IMR-90 (cell line): ENCODE measurements at regions not wholly inside any gene's neighbourhood (a gene's known extent, or its start where the extent isn't known, plus 50 kb on each side); places are given as distances from the start of the nearest gene placed in this dataset.
"Not testable (repeated sequence)": the region's sequence is repeated elsewhere in the genome, so short reads cannot be mapped to it uniquely, and the experiment has no call there.

Experiments
- ATAC-seq: fragments of 200-7000 bp; cut with Tn5 transposase; 2 replicates; pipeline ENCODE4 v1.9.1; 2020; ENCODE audit warnings: low read depth, mild to moderate bottlenecking, moderate library complexity
- BruUV-seq: library from RNA; stranded (reverse); fragments of 400-500 nt; replicated peaks from 2 replicates; lab custom pipeline; 2021; lab: Mats Ljungman, UMichigan
- CTCF ChIA-PET: fragments of 300-600 bp; formaldehyde crosslinking; extraction: SDS; loops from one replicate; lab custom pipeline; 2021; ENCODE audit warnings: antibody characterized with exemption; lab: Yijun Ruan, JAX
- POLR2A ChIA-PET: fragments of 300-600 bp; sonication (Branson Sonifier 250); formaldehyde crosslinking; loops from one replicate; lab custom pipeline; 2022; ENCODE audit warnings: antibody characterized with exemption; ENCODE audit not compliant: unreplicated experiment; lab: Charles Lee
- DNase-seq: peaks from one replicate; pipeline ENCODE4 v3.0.0; 2013
- H2AFZ ChIP-seq: replicated peaks from 2 replicates; pipeline ENCODE3; 2013; ENCODE audit warnings: low read length, mild to moderate bottlenecking; ENCODE audit not compliant: poor library complexity
- H2AK5ac ChIP-seq: 2 replicates; pipeline ENCODE4 v1.6.1; 2013; ENCODE audit warnings: low read depth, low read length, inconsistent platforms
- H2AK9ac ChIP-seq: replicated peaks from 2 replicates; pipeline ENCODE3; 2013; ENCODE audit warnings: mild to moderate bottlenecking, low read depth, low read length, moderate library complexity; ENCODE audit not compliant: poor library complexity
- H2BK120ac ChIP-seq: 2 replicates; pipeline ENCODE4 v1.6.1; 2013; ENCODE audit warnings: low read depth, low read length, inconsistent platforms
- H2BK15ac ChIP-seq: 3 replicates; pipeline ENCODE4 v1.6.1; 2013; ENCODE audit warnings: low read depth, low read length, inconsistent platforms
- H2BK20ac ChIP-seq: 2 replicates; pipeline ENCODE4 v1.6.1; 2013; ENCODE audit warnings: low read depth, mild to moderate bottlenecking, inconsistent platforms, low read length, moderate library complexity
- H2BK5ac ChIP-seq: 2 replicates; pipeline ENCODE4 v1.6.1; 2013; ENCODE audit warnings: mild to moderate bottlenecking, low read depth, low read length, inconsistent platforms; ENCODE audit not compliant: poor library complexity, severe bottlenecking
- H3K14ac ChIP-seq: replicated peaks from 2 replicates; pipeline ENCODE4 v1.6.1; 2013; ENCODE audit warnings: low read depth, low read length, inconsistent platforms
- H3K18ac ChIP-seq: 2 replicates; pipeline ENCODE4 v1.6.1; 2013; ENCODE audit warnings: low read depth, low read length, control low read depth
- H3K23ac ChIP-seq: 2 replicates; pipeline ENCODE4 v1.6.1; 2013; ENCODE audit warnings: low read depth, low read length, inconsistent platforms
- H3K27ac ChIP-seq: 2 replicates; pipeline ENCODE4 v1.5.1; 2013; ENCODE audit warnings: mild to moderate bottlenecking, control low read depth, low read length; ENCODE audit not compliant: insufficient read depth
- H3K27me3 ChIP-seq: 2 replicates; pipeline ENCODE4 v1.6.1; 2013; ENCODE audit warnings: low read length; ENCODE audit not compliant: control insufficient read depth, insufficient read depth
- H3K36me3 ChIP-seq: 2 replicates; pipeline ENCODE4 v1.6.1; 2013; ENCODE audit warnings: low read length, mixed read lengths; ENCODE audit not compliant: control insufficient read depth, insufficient read depth
- H3K4ac ChIP-seq: 2 replicates; pipeline ENCODE4 v1.6.1; 2013; ENCODE audit warnings: low read depth, low read length, inconsistent platforms
- H3K4me1 ChIP-seq: 2 replicates; pipeline ENCODE4 v1.6.1; 2013; ENCODE audit warnings: low read length, mixed read lengths; ENCODE audit not compliant: control insufficient read depth, insufficient read depth
- H3K4me2 ChIP-seq: 2 replicates; pipeline ENCODE4 v1.6.1; 2013; ENCODE audit warnings: low read depth, mild to moderate bottlenecking, control low read depth, low read length, moderate library complexity
- H3K4me3 ChIP-seq: 2 replicates; pipeline ENCODE4 v1.5.1; 2013; ENCODE audit warnings: low read depth, mild to moderate bottlenecking, control low read depth, low read length, moderate library complexity; ENCODE audit not compliant: insufficient read depth
- H3K56ac ChIP-seq: 2 replicates; pipeline ENCODE4 v1.6.1; 2013; ENCODE audit warnings: low read length, inconsistent platforms; ENCODE audit not compliant: insufficient read depth; ENCODE audit errors: extremely low read depth
- H3K79me1 ChIP-seq, 2 experiments: 2 replicates each; pipeline ENCODE4 v1.6.1; 2013; ENCODE audit warnings: low read length in 2 of 2, inconsistent platforms in 1 of 2, low read depth in 1 of 2
- H3K9ac ChIP-seq: 2 replicates; pipeline ENCODE4 v1.6.1; 2013; ENCODE audit warnings: low read depth, low read length, control low read depth
- H3K9me1 ChIP-seq: 2 replicates; pipeline ENCODE4 v1.6.1; 2013; ENCODE audit warnings: low read length, inconsistent platforms; ENCODE audit not compliant: insufficient read depth
- H3K9me3 ChIP-seq: 2 replicates; pipeline ENCODE4 v1.6.1; 2013; ENCODE audit warnings: low read length; ENCODE audit not compliant: control insufficient read depth, insufficient read depth
- H4K20me1 ChIP-seq: 2 replicates; pipeline ENCODE4 v1.6.1; 2013; ENCODE audit warnings: low read length, inconsistent platforms; ENCODE audit not compliant: insufficient read depth
- H4K5ac ChIP-seq: 2 replicates; pipeline ENCODE4 v1.6.1; 2013; ENCODE audit warnings: mild to moderate bottlenecking, low read depth, low read length, control low read depth
- H4K8ac ChIP-seq, 2 experiments: 2 replicates each; pipeline ENCODE4 v1.6.1; 2013; ENCODE audit warnings: low read depth in 2 of 2, low read length in 2 of 2, control low read depth in 1 of 2, inconsistent platforms in 1 of 2
- H4K91ac ChIP-seq: 2 replicates; pipeline ENCODE4 v1.6.1; 2013; ENCODE audit warnings: low read depth, low read length, inconsistent platforms; ENCODE audit not compliant: insufficient read depth
- WGBS, 2 experiments: methylation state at CpG; one replicate each; pipeline versions ENCODE4 v1.1.5 to v1.1.7; 2013; ENCODE audit warnings: missing lambda C conversion rate in 2 of 2; ENCODE audit not compliant: insufficient read length in 1 of 2; ENCODE audit errors: extremely low coverage in 2 of 2; 5-methylcytosine and 5-hydroxymethylcytosine counted together
- dilution Hi-C: fragments of 300-500 bp; cut with HindIII; formaldehyde crosslinking; loops from one replicate; pipeline ENCODE4 v1.14.3; 2018; ENCODE audit warnings: low sequenced_read_pairs; ENCODE audit not compliant: unreplicated experiment
- in situ Hi-C: fragments of 300-500 bp; cut with MboI; formaldehyde crosslinking; loops from 3 replicates; pipeline ENCODE4 v1.14.3; 2019; ENCODE audit warnings: low sequenced_read_pairs, inconsistent platforms, mixed read lengths
- intact Hi-C: fragments of 100-400 bp; cut with micrococcal nuclease; formaldehyde crosslinking; loops from 2 replicates; pipeline ENCODE4 v1.10.0; 2022

GRCh38 chr12:115366277-115366676, 682.3 kb upstream of the TBX3 start:
- H3K23ac ChIP-seq, DNase-seq, H2BK20ac ChIP-seq, BruUV-seq, H3K56ac ChIP-seq, CTCF ChIA-PET, H2BK120ac ChIP-seq, H2AK5ac ChIP-seq, H4K8ac ChIP-seq, H2AK9ac ChIP-seq, H4K5ac ChIP-seq, H3K9me1 ChIP-seq, ATAC-seq, dilution Hi-C loops, H3K79me1 ChIP-seq, H2BK15ac ChIP-seq, H4K20me1 ChIP-seq, POLR2A ChIA-PET, in situ Hi-C loops, H3K27me3 ChIP-seq, H4K91ac ChIP-seq, H3K14ac ChIP-seq, H3K18ac ChIP-seq, H3K9ac ChIP-seq, H3K4me2 ChIP-seq, H3K36me3 ChIP-seq, H3K9me3 ChIP-seq, H2AFZ ChIP-seq, H3K4me1 ChIP-seq, H2BK5ac ChIP-seq, H3K4ac ChIP-seq, H3K4me3 ChIP-seq, intact Hi-C loops, H3K27ac ChIP-seq: not testable (repeated sequence)
- WGBS, 2 experiments, result 87% methylated on average over 2 of the region's 4 CpGs; no CpG with 5 or more reads in 1 of the 2 experiments

GRCh38 chr12:115365765-115366164, 681.8 kb upstream of the TBX3 start:
- H2AK5ac ChIP-seq, H3K9me3 ChIP-seq, H2BK15ac ChIP-seq, H4K5ac ChIP-seq, H3K4me1 ChIP-seq, H3K23ac ChIP-seq, H3K27ac ChIP-seq, H2AFZ ChIP-seq, intact Hi-C loops, H2BK5ac ChIP-seq, H2BK120ac ChIP-seq, H2BK20ac ChIP-seq, in situ Hi-C loops, H3K9me1 ChIP-seq, H4K20me1 ChIP-seq, H3K18ac ChIP-seq, H3K4ac ChIP-seq, DNase-seq, H2AK9ac ChIP-seq, H3K4me3 ChIP-seq, CTCF ChIA-PET, H3K36me3 ChIP-seq, H3K27me3 ChIP-seq, H3K9ac ChIP-seq, H4K8ac ChIP-seq, H3K79me1 ChIP-seq, H3K4me2 ChIP-seq, H4K91ac ChIP-seq, BruUV-seq, dilution Hi-C loops, H3K14ac ChIP-seq, ATAC-seq, H3K56ac ChIP-seq: not testable (repeated sequence)
- POLR2A ChIA-PET, result interaction anchor here (0.6 kb wide), 1 partner anchor 11 kb away, joined by 12 read pairs; no protein-coding TSS in a partner anchor
- no CpG with 5 or more reads among the region's 4 CpGs for WGBS, 2 experiments
